Transverse colon (tissue), 4 donors: ENCODE measurements at regions not wholly inside any gene's neighbourhood (a gene's known extent, or its start where the extent isn't known, plus 50 kb on each side); places are given as distances from the start of the nearest gene placed in this dataset.
"Not testable (repeated sequence)": the region's sequence is repeated elsewhere in the genome, so short reads cannot be mapped to it uniquely, and the experiment has no call there.

ENCODE experiments used
- DNase-seq: peaks from one replicate; pipeline ENCODE4 v3.0.0-alpha.2; 2019
- H3K27ac ChIP-seq, 4 donors: fragments of 200-600 bp; sonication (generic); 2 replicates each; pipeline ENCODE4 v1.5.1; 2016 to 2018; ENCODE audit warnings: inconsistent platforms in 4 of 4
- H3K27me3 ChIP-seq: fragments of 200-600 bp; sonication (generic); 2 replicates; pipeline ENCODE4 v1.5.1; 2017; ENCODE audit warnings: inconsistent platforms
- H3K36me3 ChIP-seq, 4 donors: fragments of 200-600 bp; sonication (generic); 2 replicates each; pipeline ENCODE4 v1.5.1; 2017 to 2019; ENCODE audit warnings: inconsistent platforms in 4 of 4
- H3K4me1 ChIP-seq, 4 donors: fragments of 200-600 bp; sonication (generic); 2 replicates each; pipeline ENCODE4 v1.5.1; 2017 to 2020; ENCODE audit warnings: inconsistent platforms in 4 of 4
- H3K4me3 ChIP-seq, 4 donors: fragments of 200-600 bp; sonication (generic); 1 replicate in 1 of 4; 2 replicates in 3 of 4; pipeline versions ENCODE4 v1.5.1 to v1.6.1; 2017 to 2019; ENCODE audit warnings: inconsistent platforms in 4 of 4
- H3K9me3 ChIP-seq, 2 donors: fragments of 200-600 bp; sonication (generic); 2 replicates each; pipeline ENCODE4 v1.5.1; 2017 to 2019; ENCODE audit warnings: inconsistent platforms in 2 of 2
- CTCF ChIP-seq, 5 experiments: fragments of 200-600 bp in 3 of 5; fragments of 450-650 bp in 2 of 5; sonication (generic) in 3 of 5; IDR thresholded peaks; 1 replicate in 2 of 5; 2 replicates in 3 of 5; pipeline ENCODE4 v1.5.1; 2016 to 2017; ENCODE audit warnings: antibody characterized with exemption in 5 of 5, inconsistent platforms in 3 of 5, mild to moderate bottlenecking in 2 of 5, moderate library complexity in 1 of 5
- EP300 ChIP-seq: sonication (generic); formaldehyde crosslinking; IDR thresholded peaks from one replicate; pipeline ENCODE4 v1.6.1; 2017; ENCODE audit warnings: antibody characterized with exemption, low read depth
- POLR2A ChIP-seq: fragments of 450-650 bp; IDR thresholded peaks from one replicate; pipeline ENCODE4 v1.6.1; 2016; ENCODE audit warnings: antibody characterized with exemption, mild to moderate bottlenecking, moderate library complexity
- POLR2AphosphoS5 ChIP-seq, 3 donors: sonication (generic); formaldehyde crosslinking; IDR thresholded peaks; one replicate each; pipeline ENCODE4 v1.6.1; 2016; ENCODE audit warnings: antibody characterized with exemption in 3 of 3
- WGBS, 2 donors: methylation state at CpG; one replicate each; pipeline ENCODE4 v1.1.5; 2018; ENCODE audit warnings: low coverage in 1 of 2; 5-methylcytosine and 5-hydroxymethylcytosine counted together
- in situ Hi-C, 4 donors: fragments of 200-750 bp; cut with MboI; loops; one replicate each; pipeline versions ENCODE4 v1.15.0 to v1.15.1; 2017; ENCODE audit warnings: low sequenced_read_pairs in 3 of 4, low pct_ligation_motif_present in 1 of 4, low pct_unique_long_range_greater_than_20kb in 1 of 4
- intact Hi-C: fragments of 100-400 bp; cut with DNase I; formaldehyde crosslinking; loops from one replicate; pipeline ENCODE4 v1.15.1; 2023; ENCODE audit warnings: low total_unique reads

DNA sequence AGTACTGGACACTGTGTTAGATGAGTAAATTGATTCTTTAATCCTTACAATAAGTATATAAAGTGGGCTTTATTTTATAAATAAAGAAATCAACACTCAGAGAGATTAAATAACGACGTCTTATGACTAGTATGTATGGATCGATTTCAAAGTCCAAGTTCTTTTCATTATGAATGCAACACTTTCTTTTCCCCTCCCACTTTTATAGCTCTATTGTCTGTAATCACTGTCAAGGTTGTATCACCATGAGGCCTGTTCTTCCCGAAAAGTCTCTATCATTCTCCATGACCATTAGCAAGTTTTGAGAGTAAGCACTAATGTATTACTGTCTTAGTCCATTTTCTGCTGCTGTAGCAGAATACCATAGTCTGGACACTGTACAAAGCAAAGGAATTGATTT, 228.4 kb downstream of the TLR4 start:
- in situ Hi-C loops, result no loop called here
- WGBS, 2 donors, result 50 to 71% methylated on average over 4 of the region's 4 CpGs
- intact Hi-C loops, result no loop called here
- no peaks in the 10 kb centered on the region for H3K27me3 ChIP-seq
- H3K9me3 ChIP-seq, result no peaks in the 10 kb centered on the region
- no peak overlapping the region for H3K4me3 ChIP-seq
- no peaks in the 10 kb centered on the region for H3K4me1 ChIP-seq
- no peak overlapping the region for H3K27ac ChIP-seq
- TF ChIP-seq EP300 (no peak), POLR2AphosphoS5 (IDR thresholded peaks at IDR 0.05) (no peak), POLR2A (no peak), CTCF (IDR thresholded peaks at IDR 0.05) (no peak)
- no peak for DNase-seq
- no peaks in the 10 kb centered on the region for H3K36me3 ChIP-seq

GRCh38 chr9:117936185-117937130, 232.3 kb downstream of the TLR4 start:
- in situ Hi-C loops, result no loop called here
- no peak overlapping the region for H3K27ac ChIP-seq
- WGBS, 2 donors, result 57 to 68% methylated on average over 4 to 5 of the region's 5 CpGs
- TF ChIP-seq POLR2A (no peak), POLR2AphosphoS5 (IDR thresholded peaks at IDR 0.05) (no peak), CTCF (IDR thresholded peaks at IDR 0.05) (no peak), EP300 (no peak)
- intact Hi-C loops, result no loop called here
- no peak for DNase-seq
- H3K27me3 ChIP-seq, result no peaks in the 10 kb centered on the region
- H3K4me1 ChIP-seq, result no peaks in the 10 kb centered on the region
- no peaks in the 10 kb centered on the region for H3K36me3 ChIP-seq
- H3K4me3 ChIP-seq, result no peak overlapping the region
- H3K9me3 ChIP-seq, result no peaks in the 10 kb centered on the region

GRCh38 chr9:117938086-117938485, 233.9 kb downstream of the TLR4 start:
- intact Hi-C loops (no loop called here), in situ Hi-C loops (no loop called here)
- no peaks in the 10 kb centered on the region for H3K27me3 ChIP-seq
- TF ChIP-seq CTCF (IDR thresholded peaks at IDR 0.05), result no peak
- TF ChIP-seq POLR2AphosphoS5 (IDR thresholded peaks at IDR 0.05), result no peak
- TF ChIP-seq EP300, result no peak
- TF ChIP-seq POLR2A, result no peak
- no peak for DNase-seq
- H3K27ac ChIP-seq, result no peak overlapping the region
- no peak overlapping the region for H3K4me3 ChIP-seq
- H3K4me1 ChIP-seq, result no peaks in the 10 kb centered on the region
- 78 to 83% methylated on average over 2 of the region's 2 CpGs for WGBS, 2 donors
- no peaks in the 10 kb centered on the region for H3K9me3 ChIP-seq
- no peaks in the 10 kb centered on the region for H3K36me3 ChIP-seq

GRCh38 chr9:117938896-117939295, 234.7 kb downstream of the TLR4 start:
- DNase-seq, result no peak
- Histone ChIP-seq H3K4me3 (no peak overlapping the region), H3K27ac (no peak overlapping the region), H3K36me3 (no peaks in the 10 kb centered on the region), H3K9me3 (no peaks in the 10 kb centered on the region), H3K4me1 (no peaks in the 10 kb centered on the region), H3K27me3 (no peaks in the 10 kb centered on the region)
- in situ Hi-C loops, result no loop called here
- no peak for TF ChIP-seq CTCF (IDR thresholded peaks at IDR 0.05)
- no peak for TF ChIP-seq EP300
- 76 to 88% methylated on average over 4 of the region's 4 CpGs for WGBS, 2 donors
- intact Hi-C loops, result no loop called here

DNA sequence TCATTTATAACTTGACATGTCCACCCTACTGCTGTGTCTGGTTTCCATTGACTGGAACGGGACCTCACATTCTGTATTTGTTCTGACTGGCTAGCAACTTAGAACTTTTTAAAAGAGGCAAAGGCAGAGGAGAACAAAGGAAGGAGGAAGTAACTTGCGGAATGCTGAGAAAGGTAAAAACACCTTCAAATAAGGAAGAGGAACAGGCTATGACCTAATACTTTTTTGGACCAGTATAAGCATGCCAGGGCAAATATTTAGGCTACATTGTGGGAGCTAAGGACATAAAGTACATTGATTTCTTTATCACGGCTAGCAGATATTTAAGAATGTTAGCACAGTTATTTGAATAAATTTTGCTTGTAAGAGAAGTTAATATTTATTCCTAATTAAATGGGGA, 240.5 kb downstream of the TLR4 start:
- H3K27ac ChIP-seq, H3K9me3 ChIP-seq, DNase-seq, intact Hi-C loops, H3K4me3 ChIP-seq, H3K36me3 ChIP-seq, in situ Hi-C loops, H3K27me3 ChIP-seq, H3K4me1 ChIP-seq: not testable (repeated sequence)
- WGBS, 2 donors, result 70 to 81% methylated on average over 3 of the region's 3 CpGs
